ENCODE measurements at regions not wholly inside any gene's neighbourhood (a gene's known extent, or its start where the extent isn't known, plus 50 kb on each side); places are given as distances from the start of the nearest gene placed in this dataset.

GRCh38 chr2:192250961-192251360 lies 56.2 kb upstream of the TMEFF2 start:
- Histone ChIP-seq H3K36me3 (replicated peaks in 1 of 2; ENCODE audit: control extremely low read depth in 1 of 2, control insufficient read depth in 1 of 2, extremely low read depth in 1 of 2, insufficient read depth in 2 of 2, low read length in 1 of 2) (no peaks in the 10 kb centered on the region), H3K27me3 (replicated peaks in 1 of 4; ENCODE audit: control extremely low read depth in 1 of 4, control insufficient read depth in 3 of 4, insufficient read depth in 4 of 4, low read length in 3 of 4) (no peaks in the 10 kb centered on the region), H3K9ac (ENCODE audit: low read length) (no peak overlapping the region), H3K9me3 (ENCODE audit: control extremely low read depth in 1 of 3, control insufficient read depth in 2 of 3, insufficient read depth in 1 of 3, low read length in 2 of 3) (no peaks in the 10 kb centered on the region), H3K4me3 (ENCODE audit: control extremely low read depth in 1 of 5, extremely low read depth in 1 of 5, insufficient read depth in 1 of 5, low read depth in 2 of 5, low read length in 4 of 5) (no peak overlapping the region), H3K27ac (ENCODE audit: low read length in 2 of 2) (no peak overlapping the region), H3K79me2 (ENCODE audit: control insufficient read depth, insufficient read depth, low read length) (no peaks in the 10 kb centered on the region), H3K4me2 (replicated peaks; ENCODE audit: low read depth, low read length, poor library complexity, severe bottlenecking) (no peak overlapping the region), H4K20me1 (ENCODE audit: control insufficient read depth, insufficient read depth, low read length, poor library complexity, severe bottlenecking) (no peaks in the 10 kb centered on the region), H2AFZ (ENCODE audit: insufficient read depth, low read depth, low read length, poor library complexity, severe bottlenecking) (no peak overlapping the region), H3K4me1 (ENCODE audit: control insufficient read depth in 2 of 2, insufficient read depth in 2 of 2, low read length in 2 of 2) (no peaks in the 10 kb centered on the region)
- ChIA-PET CTCF (no interaction called here), POLR2A (no interaction called here)
- no peak for DNase-seq
- no peaks in the 10 kb centered on the region for H3K4me1 Mint-ChIP-seq
- H3K27me3 Mint-ChIP-seq, result no peaks in the 10 kb centered on the region
- intact Hi-C loops (cut with micrococcal nuclease), result no loop called here
- no peaks in the 10 kb centered on the region for H3K9me3 Mint-ChIP-seq (ENCODE audit: insufficient read depth)
- no peak overlapping the region for H3K27ac Mint-ChIP-seq
- no peak for TF ChIP-seq CTCF (IDR thresholded peaks at IDR 0.05)
- TF ChIP-seq EZH2 (IDR thresholded peaks at IDR 0.05; ENCODE audit: borderline replicate concordance, insufficient read depth, low read depth, low read length, poor library complexity, severe bottlenecking), result no peak
- H3K4me3 Mint-ChIP-seq, result no peak overlapping the region
- no peak for ATAC-seq (ENCODE audit: low read depth)

GRCh38 chr2:192247456-192247855 lies 52.7 kb upstream of the TMEFF2 start:
- Mint-ChIP-seq H3K27me3 (no peaks in the 10 kb centered on the region), H3K27ac (no peak overlapping the region), H3K4me1 (no peaks in the 10 kb centered on the region), H3K4me3 (no peak overlapping the region), H3K9me3 (ENCODE audit: insufficient read depth) (no peaks in the 10 kb centered on the region)
- no peak for TF ChIP-seq CTCF (IDR thresholded peaks at IDR 0.05)
- TF ChIP-seq EZH2 (IDR thresholded peaks at IDR 0.05; ENCODE audit: borderline replicate concordance, insufficient read depth, low read depth, low read length, poor library complexity, severe bottlenecking), result no peak
- Histone ChIP-seq H4K20me1 (ENCODE audit: control insufficient read depth, insufficient read depth, low read length, poor library complexity, severe bottlenecking) (no peaks in the 10 kb centered on the region), H3K79me2 (ENCODE audit: control insufficient read depth, insufficient read depth, low read length) (no peaks in the 10 kb centered on the region), H3K4me1 (ENCODE audit: control insufficient read depth in 2 of 2, insufficient read depth in 2 of 2, low read length in 2 of 2) (no peaks in the 10 kb centered on the region), H3K36me3 (replicated peaks in 1 of 2; ENCODE audit: control extremely low read depth in 1 of 2, control insufficient read depth in 1 of 2, extremely low read depth in 1 of 2, insufficient read depth in 2 of 2, low read length in 1 of 2) (no peaks in the 10 kb centered on the region), H3K4me2 (replicated peaks; ENCODE audit: low read depth, low read length, poor library complexity, severe bottlenecking) (no peak overlapping the region), H3K9ac (ENCODE audit: low read length) (no peak overlapping the region), H3K27me3 (replicated peaks in 1 of 4; ENCODE audit: control extremely low read depth in 1 of 4, control insufficient read depth in 3 of 4, insufficient read depth in 4 of 4, low read length in 3 of 4) (no peaks in the 10 kb centered on the region), H3K9me3 (ENCODE audit: control extremely low read depth in 1 of 3, control insufficient read depth in 2 of 3, insufficient read depth in 1 of 3, low read length in 2 of 3) (no peaks in the 10 kb centered on the region), H2AFZ (ENCODE audit: insufficient read depth, low read depth, low read length, poor library complexity, severe bottlenecking) (no peak overlapping the region), H3K4me3 (ENCODE audit: control extremely low read depth in 1 of 5, extremely low read depth in 1 of 5, insufficient read depth in 1 of 5, low read depth in 2 of 5, low read length in 4 of 5) (no peak overlapping the region), H3K27ac (ENCODE audit: low read length in 2 of 2) (no peak overlapping the region)
- POLR2A ChIA-PET, result no interaction called here
- ATAC-seq (ENCODE audit: low read depth), result no peak
- no CpG with 5 or more reads among the region's 3 CpGs for WGBS (ENCODE audit: insufficient coverage)
- CTCF ChIA-PET, result no interaction called here
- no peak for DNase-seq
- intact Hi-C loops (cut with micrococcal nuclease), result no loop called here

All from B cell (primary cell).